Astrocyte of the cerebellum (primary cell): ENCODE measurements at regions not wholly inside any gene's neighbourhood (a gene's known extent, or its start where the extent isn't known, plus 50 kb on each side); places are given as distances from the start of the nearest gene placed in this dataset.

Source experiments
- DNase-seq: peaks from one replicate; pipeline ENCODE4 v3.0.0-alpha.2; 2011; ENCODE audit warnings: low read depth
- H3K4me3 ChIP-seq: 2 replicates; pipeline ENCODE4 v1.5.1; 2011; ENCODE audit warnings: mild to moderate bottlenecking, low read depth, low read length, moderate library complexity
- CTCF ChIP-seq: IDR thresholded peaks from 2 replicates; pipeline ENCODE4 v1.5.1; 2012; ENCODE audit warnings: low read length, low read depth, moderate library complexity, mild to moderate bottlenecking; ENCODE audit errors: missing control alignments
- in situ Hi-C: cut with HindIII; loops from 2 replicates; pipeline ENCODE4 v1.10.0; 2017; ENCODE audit warnings: low sequenced_read_pairs

- TF ChIP-seq CTCF: no peak
- no peak for DNase-seq
- no peak overlapping the region for H3K4me3 ChIP-seq
- in situ Hi-C loops: no loop called here
Observed at GRCh38 chr2:226354434-226354833, 445.2 kb downstream of the IRS1 start.

GRCh38 chr2:226352941-226353560, 446.6 kb downstream of the IRS1 start:
- TF ChIP-seq CTCF: no peak
- no peak for DNase-seq
- H3K4me3 ChIP-seq: no peak overlapping the region
- in situ Hi-C loops: no loop called here

- DNase-seq: no peak
- in situ Hi-C loops: no loop called here
- H3K4me3 ChIP-seq: no peak overlapping the region
- no peak for TF ChIP-seq CTCF
Observed at GRCh38 chr2:226351711-226352110, 447.9 kb downstream of the IRS1 start.

- no peak overlapping the region for H3K4me3 ChIP-seq
- DNase-seq: no peak
- in situ Hi-C loops: no loop called here
- TF ChIP-seq CTCF: no peak
Observed at GRCh38 chr2:226339616-226340015, 460.0 kb downstream of the IRS1 start.

GRCh38 chr2:226338825-226339224, 460.8 kb downstream of the IRS1 start:
- in situ Hi-C loops: no loop called here
- H3K4me3 ChIP-seq: no peak overlapping the region
- no peak for TF ChIP-seq CTCF
- no peak for DNase-seq

- no peak for DNase-seq
- in situ Hi-C loops: no loop called here
- TF ChIP-seq CTCF: no peak
- no peak overlapping the region for H3K4me3 ChIP-seq
Observed at GRCh38 chr2:226337941-226338600, 461.5 kb downstream of the IRS1 start.
